GM12892 (cell line): ENCODE measurements at regions not wholly inside any gene's neighbourhood (a gene's known extent, or its start where the extent isn't known, plus 50 kb on each side); places are given as distances from the start of the nearest gene placed in this dataset.

Experiments used
- DNase-seq: peaks from one replicate; pipeline ENCODE4 v3.0.0; 2011; ENCODE audit not compliant: insufficient read length
- FAIRE-seq: peaks from 2 replicates; lab custom pipeline; 2011; peaks lifted over from hg19 to GRCh38; lab: Jason Lieb, UNC
- POLR2A ChIP-seq: IDR thresholded peaks from 2 replicates; pipeline ENCODE4 v1.6.1; 2011; ENCODE audit warnings: low read depth, low read length, control low read depth
- POLR2AphosphoS5 ChIP-seq: IDR thresholded peaks from 2 replicates; pipeline ENCODE4 v1.6.1; 2011; ENCODE audit warnings: low read depth, low read length, control low read depth
- TAF1 ChIP-seq: IDR thresholded peaks from 2 replicates; pipeline ENCODE4 v1.6.1; 2011; ENCODE audit warnings: low read depth, mild to moderate bottlenecking, control low read depth, low read length, borderline replicate concordance

DNA sequence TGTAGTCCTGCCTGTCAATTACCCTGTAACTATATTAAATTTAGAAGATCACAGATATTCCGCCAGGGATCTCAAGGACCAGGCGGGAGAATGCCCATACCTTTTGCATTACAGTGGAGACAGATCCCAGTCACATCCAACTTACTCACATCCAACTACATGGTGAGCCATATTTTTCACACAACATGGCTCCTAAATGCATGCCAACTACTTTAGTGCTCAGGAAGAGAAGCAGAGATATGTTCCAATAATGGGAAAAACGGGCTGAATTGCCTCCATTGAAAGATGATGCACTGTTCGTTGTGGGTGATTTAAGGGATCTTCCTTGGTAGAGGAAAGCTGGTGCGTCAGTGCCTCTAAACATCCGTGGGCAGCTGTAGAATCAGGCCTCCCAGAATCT, 304.5 kb downstream of the CD83 start:
- no peak for DNase-seq
- FAIRE-seq, result no peak
- TF ChIP-seq POLR2A (no peak), POLR2AphosphoS5 (no peak), TAF1 (no peak)

GRCh38 chr6:14422917-14423316, 305.3 kb downstream of the CD83 start:
- FAIRE-seq (no peak), DNase-seq (no peak)
- TF ChIP-seq POLR2A (no peak), POLR2AphosphoS5 (no peak), TAF1 (no peak)

- DNase-seq (no peak), FAIRE-seq (no peak)
- TF ChIP-seq TAF1 (no peak), POLR2A (no peak), POLR2AphosphoS5 (no peak)
Measured at GRCh38 chr6:14423330-14423729, 305.8 kb downstream of the CD83 start.

- FAIRE-seq, result no peak
- DNase-seq, result no peak
- no peak for TF ChIP-seq POLR2A
- no peak for TF ChIP-seq POLR2AphosphoS5
- no peak for TF ChIP-seq TAF1
Measured at GRCh38 chr6:14423955-14424354, 306.4 kb downstream of the CD83 start.

- FAIRE-seq (no peak), DNase-seq (no peak)
- no peak for TF ChIP-seq POLR2A
- no peak for TF ChIP-seq TAF1
- TF ChIP-seq POLR2AphosphoS5, result no peak
Measured at GRCh38 chr6:14425805-14426204, 308.2 kb downstream of the CD83 start.

GRCh38 chr6:14426281-14426680, 308.7 kb downstream of the CD83 start:
- TF ChIP-seq TAF1, result no peak
- no peak for TF ChIP-seq POLR2A
- TF ChIP-seq POLR2AphosphoS5, result no peak
- FAIRE-seq, result no peak
- no peak for DNase-seq

DNA sequence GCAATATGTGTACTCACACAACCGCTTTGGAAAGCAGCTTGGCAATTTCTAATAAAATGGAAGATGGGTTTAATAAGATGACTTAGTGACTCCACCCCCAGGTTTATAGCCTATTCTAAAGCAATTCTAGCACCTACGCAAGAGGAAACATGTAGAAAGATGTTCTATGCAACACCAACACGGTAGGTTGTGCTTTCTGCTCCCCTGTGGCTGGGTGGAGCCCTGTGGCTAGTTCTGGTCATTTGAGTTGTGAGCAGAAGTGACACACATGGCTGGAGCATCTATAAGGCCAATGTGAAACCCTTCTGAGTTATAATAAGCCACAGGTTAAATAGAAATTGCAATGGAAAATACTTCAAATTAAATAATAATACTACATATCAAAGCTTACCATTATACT, 310.7 kb downstream of the CD83 start:
- no peak for FAIRE-seq

DNA sequence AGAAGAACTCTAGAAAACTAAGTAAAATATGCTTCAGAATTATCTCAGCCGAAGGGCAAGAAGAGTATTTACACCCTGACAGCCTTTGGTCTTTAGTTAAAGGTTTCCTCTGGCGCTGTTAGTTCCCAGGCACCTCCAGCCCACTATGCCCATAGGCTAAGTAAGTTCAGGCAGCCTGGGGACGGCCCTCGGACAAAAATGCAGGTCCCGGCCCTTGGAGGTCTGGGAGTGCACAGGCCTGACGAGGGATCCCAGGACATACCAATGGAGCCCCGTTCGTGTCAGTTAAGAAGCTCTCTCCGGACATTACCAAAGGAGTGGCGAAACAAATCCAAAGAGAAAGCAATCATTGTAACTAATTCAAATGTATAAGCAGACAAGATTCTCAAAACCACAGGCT, 311.8 kb downstream of the CD83 start:
- FAIRE-seq (no peak), DNase-seq (no peak)
- TF ChIP-seq TAF1 (no peak), POLR2A (no peak), POLR2AphosphoS5 (no peak)

More for the DNA sequence above, 310.7 kb downstream of the CD83 start:
- no peak for TF ChIP-seq TAF1
- TF ChIP-seq POLR2A, result no peak
- no peak for TF ChIP-seq POLR2AphosphoS5
- no peak for DNase-seq

- no peak for TF ChIP-seq POLR2AphosphoS5
- TF ChIP-seq TAF1, result no peak
- no peak for TF ChIP-seq POLR2A
- DNase-seq, result no peak
- no peak for FAIRE-seq
Measured at GRCh38 chr6:14430218-14430617, 312.6 kb downstream of the CD83 start.

DNA sequence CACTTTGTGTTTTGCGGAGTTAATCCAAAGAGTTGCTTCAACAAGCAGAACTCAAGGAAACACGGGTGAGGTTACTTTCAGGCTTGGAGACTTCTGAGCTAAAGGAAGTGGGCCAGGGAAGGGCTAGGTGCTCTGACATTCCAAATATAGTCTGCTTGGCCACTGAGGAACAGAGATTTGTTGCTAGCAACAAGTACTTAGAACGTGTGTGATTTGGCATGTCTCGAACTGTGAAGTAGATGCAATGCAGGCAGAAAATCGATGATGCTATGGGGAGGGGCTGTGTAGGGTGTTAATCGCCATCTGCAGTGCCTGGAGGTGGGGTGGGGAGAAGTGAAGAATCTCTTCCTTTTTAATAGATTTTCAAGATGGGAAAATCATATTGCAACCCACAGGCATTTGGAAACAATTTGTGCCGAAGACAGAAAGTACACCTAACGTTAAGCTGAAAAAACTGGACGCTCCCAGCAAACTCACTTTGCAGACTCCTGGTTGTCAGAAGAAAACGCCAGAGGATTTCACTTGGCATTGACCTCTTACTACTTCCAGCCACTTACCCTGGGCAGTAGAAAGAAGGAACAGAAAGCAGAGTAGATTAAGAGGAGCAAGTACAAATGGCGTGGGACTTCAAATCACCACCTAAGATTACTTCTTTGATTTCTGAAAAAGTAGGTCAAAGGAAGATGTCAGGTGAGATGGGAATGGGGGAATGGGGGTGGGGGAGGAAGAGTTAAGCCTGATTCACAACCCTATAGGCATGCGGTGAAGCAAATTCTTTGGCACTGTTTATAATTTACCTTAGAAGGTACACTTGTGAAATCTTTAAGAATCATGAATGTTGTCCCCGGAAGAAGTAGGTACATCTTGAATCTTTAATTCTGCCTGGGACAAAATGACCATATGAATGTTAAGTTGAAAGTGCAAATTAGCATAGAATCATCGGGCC, 314.1 kb downstream of the CD83 start:
- DNase-seq, result no peak
- TF ChIP-seq POLR2A (no peak), POLR2AphosphoS5 (no peak), TAF1 (no peak)
- FAIRE-seq, result no peak

DNA sequence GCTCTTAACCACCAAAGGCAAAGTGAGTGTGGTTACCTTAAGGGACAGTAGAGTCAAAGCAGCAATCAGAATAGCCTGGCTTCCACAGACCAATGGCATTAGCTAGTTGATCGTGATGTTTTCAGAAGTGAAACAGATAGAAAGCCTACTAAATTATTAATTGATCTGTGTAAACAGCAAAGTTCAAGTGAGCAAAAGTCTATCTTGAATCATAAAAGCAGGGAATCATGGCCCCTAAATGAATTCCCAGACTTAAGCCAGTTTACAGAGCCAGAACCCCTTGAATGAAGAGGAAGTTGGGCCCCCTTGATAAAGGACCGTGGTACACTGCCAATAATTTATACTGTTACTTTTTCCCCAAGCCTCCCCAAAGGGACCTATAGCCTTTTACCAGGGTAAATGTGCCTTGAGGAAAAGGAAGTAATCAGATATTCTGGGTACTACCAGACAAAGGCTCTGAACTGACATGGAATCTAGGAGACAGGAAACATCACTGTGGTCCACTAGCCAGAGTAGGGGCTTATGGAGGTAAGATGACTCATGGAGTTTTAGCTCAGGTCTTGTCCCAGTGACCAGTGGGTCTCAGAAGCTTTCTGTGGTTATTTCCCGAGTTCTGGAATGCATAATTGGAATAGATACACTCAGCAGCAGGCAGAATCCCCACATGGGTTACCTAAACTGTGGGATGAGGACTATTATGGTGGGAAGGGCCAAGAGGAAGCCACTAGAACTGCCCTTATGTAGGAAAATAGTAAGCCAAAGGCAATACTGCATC, 317.5 kb downstream of the CD83 start:
- no peak for TF ChIP-seq TAF1
- TF ChIP-seq POLR2AphosphoS5, result no peak
- TF ChIP-seq POLR2A, result no peak
- DNase-seq (no peak), FAIRE-seq (no peak)

DNA sequence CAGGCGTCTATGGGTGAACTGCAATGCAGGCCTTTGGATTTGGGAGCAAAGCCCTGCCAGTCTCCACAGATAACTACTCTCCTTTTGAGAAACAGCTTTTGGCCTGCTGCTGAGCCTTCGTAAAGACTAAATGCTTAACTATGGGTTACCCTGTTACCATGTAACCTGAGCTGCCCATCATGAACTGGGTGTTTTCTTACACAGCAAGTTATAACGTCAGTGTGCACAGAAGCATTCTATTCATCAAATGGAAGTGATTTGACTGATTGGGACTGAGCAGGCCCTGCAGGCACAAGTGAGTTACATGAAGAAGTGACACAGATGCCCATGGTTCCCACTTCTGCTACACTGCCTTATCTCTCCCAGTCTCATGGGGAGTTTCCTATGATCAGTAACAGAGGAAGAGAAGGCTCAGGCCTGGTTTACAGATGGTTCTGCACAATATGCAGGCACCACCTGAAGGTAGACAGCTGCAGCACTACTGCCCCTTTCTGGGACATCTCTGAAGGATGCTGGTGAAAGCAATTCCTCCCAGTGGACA, 319.1 kb downstream of the CD83 start:
- no peak for DNase-seq
- no peak for TF ChIP-seq POLR2A
- FAIRE-seq, result no peak
